ENCODE measurements at regions not wholly inside any gene's neighbourhood (a gene's known extent, or its start where the extent isn't known, plus 50 kb on each side); places are given as distances from the start of the nearest gene placed in this dataset.

DNA sequence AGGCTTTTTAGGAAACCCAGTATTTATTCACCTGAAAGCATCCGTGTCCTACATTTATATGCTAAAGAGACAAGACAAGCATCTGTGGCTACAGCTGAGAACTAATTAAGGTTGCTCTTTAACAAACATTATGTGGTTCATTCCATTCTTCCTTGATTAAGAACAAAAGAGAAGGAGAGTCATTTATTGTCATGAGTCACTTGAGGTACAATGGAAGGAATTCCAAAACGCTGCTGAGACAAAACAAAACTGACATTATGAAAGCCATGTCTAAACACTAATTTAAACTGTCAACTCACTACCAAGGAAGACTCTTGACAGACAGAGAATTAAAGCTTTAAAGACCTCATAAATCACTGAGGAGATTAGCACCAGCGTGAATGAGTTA lies 214.4 kb downstream of the BMP4 start:
- TF ChIP-seq, protein P1, sequence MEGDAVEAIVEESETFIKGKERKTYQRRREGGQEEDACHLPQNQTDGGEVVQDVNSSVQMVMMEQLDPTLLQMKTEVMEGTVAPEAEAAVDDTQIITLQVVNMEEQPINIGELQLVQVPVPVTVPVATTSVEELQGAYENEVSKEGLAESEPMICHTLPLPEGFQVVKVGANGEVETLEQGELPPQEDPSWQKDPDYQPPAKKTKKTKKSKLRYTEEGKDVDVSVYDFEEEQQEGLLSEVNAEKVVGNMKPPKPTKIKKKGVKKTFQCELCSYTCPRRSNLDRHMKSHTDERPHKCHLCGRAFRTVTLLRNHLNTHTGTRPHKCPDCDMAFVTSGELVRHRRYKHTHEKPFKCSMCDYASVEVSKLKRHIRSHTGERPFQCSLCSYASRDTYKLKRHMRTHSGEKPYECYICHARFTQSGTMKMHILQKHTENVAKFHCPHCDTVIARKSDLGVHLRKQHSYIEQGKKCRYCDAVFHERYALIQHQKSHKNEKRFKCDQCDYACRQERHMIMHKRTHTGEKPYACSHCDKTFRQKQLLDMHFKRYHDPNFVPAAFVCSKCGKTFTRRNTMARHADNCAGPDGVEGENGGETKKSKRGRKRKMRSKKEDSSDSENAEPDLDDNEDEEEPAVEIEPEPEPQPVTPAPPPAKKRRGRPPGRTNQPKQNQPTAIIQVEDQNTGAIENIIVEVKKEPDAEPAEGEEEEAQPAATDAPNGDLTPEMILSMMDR (conservative IDR thresholded peaks at IDR 0.05; ENCODE audit: low read depth in 2 of 2), result no peak
- no peak for TF ChIP-seq EZH2 (IDR thresholded peaks at IDR 0.05; ENCODE audit: low read depth, unreplicated experiment)

Measured in GM23338 (cell line).